HEK293T (cell line): ENCODE measurements at regions not wholly inside any gene's neighbourhood (a gene's known extent, or its start where the extent isn't known, plus 50 kb on each side); places are given as distances from the start of the nearest gene placed in this dataset.
"Not testable (repeated sequence)": the region's sequence is repeated elsewhere in the genome, so short reads cannot be mapped to it uniquely, and the experiment has no call there.

Source experiments
- CTCF ChIA-PET: fragments of 350-600 bp; formaldehyde crosslinking; extraction: SDS; loops from one replicate; lab custom pipeline; 2021; ENCODE audit warnings: antibody characterized with exemption, inconsistent platforms; lab: Yijun Ruan, JAX
- POLR2A ChIA-PET: fragments of 350-600 bp; formaldehyde crosslinking; extraction: SDS; loops from one replicate; lab custom pipeline; 2020; ENCODE audit warnings: antibody characterized with exemption, inconsistent platforms; lab: Yijun Ruan, JAX
- DNase-seq: peaks from one replicate; pipeline ENCODE4 v3.0.0; 2012; ENCODE audit warnings: mixed read lengths; ENCODE audit errors: extremely low spot score
- ARNT ChIP-seq: fragments of 450-650 bp; IDR thresholded peaks from 2 replicates; pipeline ENCODE4 v1.6.1; 2017; ENCODE audit warnings: mild to moderate bottlenecking
- BHLHE40 ChIP-seq: fragments of 450-650 bp; IDR thresholded peaks from 2 replicates; pipeline ENCODE4 v1.6.1; 2016; ENCODE audit warnings: mild to moderate bottlenecking, moderate library complexity, borderline replicate concordance
- CTBP1 ChIP-seq: fragments of 450-650 bp; IDR thresholded peaks from 2 replicates; pipeline ENCODE4 v1.6.1; 2016; ENCODE audit warnings: borderline replicate concordance
- ELF4 ChIP-seq: fragments of 450-650 bp; IDR thresholded peaks from 2 replicates; pipeline ENCODE4 v1.6.1; 2017; ENCODE audit warnings: antibody characterized with exemption
- FOXA1 ChIP-seq: fragments of 450-650 bp; IDR thresholded peaks from 2 replicates; pipeline ENCODE4 v1.6.1; 2016; ENCODE audit warnings: mild to moderate bottlenecking
- FOXK2 ChIP-seq: fragments of 450-650 bp; IDR thresholded peaks from 2 replicates; pipeline ENCODE4 v1.6.1; 2016; ENCODE audit warnings: mild to moderate bottlenecking
- FOXM1 ChIP-seq: fragments of 450-650 bp; IDR thresholded peaks from 2 replicates; pipeline ENCODE4 v1.6.1; 2017; ENCODE audit warnings: mild to moderate bottlenecking, borderline replicate concordance
- HDGF ChIP-seq: fragments of 450-650 bp; IDR thresholded peaks from 2 replicates; pipeline ENCODE4 v1.6.1; 2017; ENCODE audit warnings: antibody characterized with exemption, borderline replicate concordance
- L3MBTL2 ChIP-seq: fragments of 450-650 bp; conservative IDR thresholded peaks from 2 replicates; pipeline ENCODE4 v1.6.1; 2016; ENCODE audit warnings: mild to moderate bottlenecking
- LEF1 ChIP-seq: fragments of 450-650 bp; IDR thresholded peaks from 2 replicates; pipeline ENCODE4 v1.6.1; 2017; ENCODE audit warnings: mild to moderate bottlenecking, borderline replicate concordance
- NFRKB ChIP-seq: fragments of 450-650 bp; IDR thresholded peaks from 2 replicates; pipeline ENCODE4 v1.6.1; 2016; ENCODE audit warnings: mild to moderate bottlenecking, moderate library complexity
- SP1 ChIP-seq: fragments of 450-650 bp; IDR thresholded peaks from 2 replicates; pipeline ENCODE4 v1.6.1; 2017
- SUZ12 ChIP-seq: fragments of 450-650 bp; IDR thresholded peaks from 2 replicates; pipeline ENCODE4 v1.6.1; 2016; ENCODE audit warnings: mild to moderate bottlenecking
- TARDBP ChIP-seq: fragments of 450-650 bp; IDR thresholded peaks from 2 replicates; pipeline ENCODE4 v1.6.1; 2016
- ZNF384 ChIP-seq: fragments of 450-650 bp; IDR thresholded peaks from 2 replicates; pipeline ENCODE4 v1.6.1; 2016
- TF ChIP-seq, protein P1 (sequence below): fragments of 450-650 bp; IDR thresholded peaks from 2 replicates; pipeline ENCODE4 v1.6.1; 2016

DNA sequence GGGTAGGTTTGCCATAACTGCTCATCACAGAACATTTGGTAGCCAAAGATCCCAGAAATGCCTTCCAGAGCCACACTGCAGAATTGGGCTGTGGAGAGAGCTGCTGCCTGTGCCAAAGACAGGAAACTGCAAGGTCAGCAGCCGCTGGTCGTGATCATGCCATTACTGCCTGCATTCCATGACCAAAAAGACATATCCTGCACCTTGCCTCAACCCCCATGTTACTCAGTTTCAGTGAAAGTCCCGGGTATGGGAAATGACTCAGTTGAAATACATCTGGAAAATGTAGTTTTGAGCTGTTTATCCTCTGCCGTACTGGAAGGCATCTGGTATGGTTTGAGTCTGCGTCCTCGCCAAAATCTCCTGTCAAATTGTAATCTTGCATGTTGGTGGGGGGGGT, 161.7 kb downstream of the FCRL5 start:
- ChIA-PET CTCF (interaction anchor here (0.6 kb wide), 1 partner anchor 456 kb away, joined by 6 read pairs; no protein-coding TSS in a partner anchor), POLR2A (no interaction called here)
- DNase-seq: no peak
- no peak for TF ChIP-seq ARNT
- no peak for TF ChIP-seq BHLHE40

DNA sequence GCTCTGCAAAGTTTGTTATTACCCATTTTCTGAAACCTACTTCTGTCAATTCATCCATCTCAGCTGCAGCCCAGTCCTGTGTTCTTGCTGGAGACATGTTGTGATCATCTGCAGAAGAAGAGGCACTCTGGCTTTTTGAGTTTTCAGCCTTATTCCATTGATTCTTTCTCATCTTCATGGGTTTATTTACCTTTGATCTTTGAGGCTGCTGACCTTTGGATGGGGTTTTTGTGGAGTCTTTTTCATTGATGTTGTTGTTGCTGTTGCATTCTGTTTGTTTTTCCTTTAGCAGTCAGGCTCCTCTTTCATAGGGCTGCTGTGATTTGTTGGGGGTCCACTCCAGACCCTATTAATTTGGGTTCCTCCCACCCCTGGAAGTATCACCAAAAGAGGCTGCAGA, 164.3 kb downstream of the FCRL5 start:
- DNase-seq: no peak
- ChIA-PET POLR2A (no interaction called here), CTCF (no interaction called here)
- TF ChIP-seq HDGF (no peak), ARNT (no peak)

DNA sequence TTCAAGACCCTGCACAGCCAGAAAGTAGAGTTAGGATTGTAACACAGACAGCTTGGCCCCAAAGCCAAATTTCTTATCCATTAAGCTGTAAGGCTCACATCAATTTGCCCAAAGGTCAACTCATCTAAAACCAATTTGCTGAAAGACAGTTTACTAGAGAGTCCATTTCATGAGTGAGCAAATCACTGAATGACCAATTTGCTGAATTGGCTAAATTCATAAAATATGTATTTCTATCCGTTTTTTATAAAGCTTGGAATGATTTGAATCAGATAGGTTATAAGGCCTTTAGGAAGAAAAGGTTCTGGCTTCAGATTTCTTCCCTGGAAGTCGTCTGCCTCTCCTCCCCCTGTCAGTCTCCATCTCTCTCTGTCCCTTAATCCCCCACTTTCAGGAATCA, 168.1 kb downstream of the FCRL5 start:
- no peak for TF ChIP-seq TARDBP
- no peak for TF ChIP-seq ARNT
- TF ChIP-seq, protein P1, sequence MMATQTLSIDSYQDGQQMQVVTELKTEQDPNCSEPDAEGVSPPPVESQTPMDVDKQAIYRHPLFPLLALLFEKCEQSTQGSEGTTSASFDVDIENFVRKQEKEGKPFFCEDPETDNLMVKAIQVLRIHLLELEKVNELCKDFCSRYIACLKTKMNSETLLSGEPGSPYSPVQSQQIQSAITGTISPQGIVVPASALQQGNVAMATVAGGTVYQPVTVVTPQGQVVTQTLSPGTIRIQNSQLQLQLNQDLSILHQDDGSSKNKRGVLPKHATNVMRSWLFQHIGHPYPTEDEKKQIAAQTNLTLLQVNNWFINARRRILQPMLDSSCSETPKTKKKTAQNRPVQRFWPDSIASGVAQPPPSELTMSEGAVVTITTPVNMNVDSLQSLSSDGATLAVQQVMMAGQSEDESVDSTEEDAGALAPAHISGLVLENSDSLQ: no peak
- no peak for TF ChIP-seq FOXK2
- no peak for TF ChIP-seq FOXM1
- no peak for TF ChIP-seq CTBP1
- TF ChIP-seq ZNF384: no peak
- TF ChIP-seq HDGF: no peak
- no peak for TF ChIP-seq FOXA1
- no peak for TF ChIP-seq SP1
- no peak for TF ChIP-seq NFRKB
- no peak for TF ChIP-seq LEF1
- TF ChIP-seq SUZ12: no peak
- no peak for TF ChIP-seq L3MBTL2
- no peak for TF ChIP-seq BHLHE40
- TF ChIP-seq ELF4: no peak
- DNase-seq: no peak
- ChIA-PET CTCF (no interaction called here), POLR2A (no interaction called here)

DNA sequence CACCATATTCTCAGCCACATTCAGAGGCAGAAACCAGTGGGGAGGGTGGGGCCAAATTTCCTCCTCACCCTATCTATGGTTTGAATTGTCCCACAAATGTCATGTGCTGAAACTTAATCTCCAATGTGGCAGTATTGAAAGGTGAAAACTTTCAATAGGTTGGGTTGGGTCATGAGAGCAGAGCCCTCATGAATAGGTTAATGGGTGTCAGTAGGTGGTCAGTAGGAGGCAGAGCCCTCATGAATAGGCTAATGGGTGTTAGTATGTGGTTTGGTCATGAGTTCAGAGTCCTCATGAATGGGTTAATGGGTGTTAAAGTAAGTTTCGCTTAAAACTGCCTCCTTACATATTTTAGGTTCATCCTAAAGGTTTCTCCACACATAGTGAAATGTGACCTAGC, 170.0 kb downstream of the FCRL5 start:
- ChIA-PET POLR2A (no interaction called here), CTCF (no interaction called here)
- no peak for DNase-seq
- TF ChIP-seq FOXA1 (no peak), ZNF384 (no peak), SUZ12 (no peak), LEF1 (no peak), ARNT (no peak)

DNA sequence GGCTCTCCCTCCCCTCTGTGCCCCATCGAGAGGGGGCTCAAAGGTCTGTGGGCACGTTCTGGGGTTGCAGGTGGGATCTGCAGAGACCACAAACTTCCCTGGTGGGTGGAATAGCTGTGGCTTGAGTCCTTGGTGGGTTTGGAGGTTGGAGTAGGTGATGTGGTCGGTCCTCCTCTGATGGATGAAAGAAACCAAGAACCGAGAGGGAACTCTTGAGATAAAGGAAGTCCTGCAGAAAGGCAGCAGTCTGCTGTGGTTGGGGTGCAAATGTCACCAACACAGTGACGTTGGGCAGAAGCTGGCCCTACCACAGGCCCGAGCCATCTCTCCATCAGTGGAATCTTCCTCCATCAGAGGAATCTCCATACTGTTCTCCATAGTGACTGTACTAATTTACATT, 171.8 kb downstream of the FCRL5 start:
- CTCF ChIA-PET: interaction anchor here (1.2 kb wide), 2 partner anchors 116 to 125 kb away, joined by 3 to 4 read pairs; no protein-coding TSS in a partner anchor
- DNase-seq: no peak
- POLR2A ChIA-PET: no interaction called here
- TF ChIP-seq ELF4 (no peak), SUZ12 (no peak), SP1 (no peak), TARDBP (no peak), ZNF384 (no peak), NFRKB (no peak), CTBP1 (no peak), ARNT (no peak), FOXA1 (no peak), FOXM1 (no peak), BHLHE40 (no peak), FOXK2 (no peak), HDGF (no peak), L3MBTL2 (no peak), LEF1 (no peak)
- TF ChIP-seq, protein P1: no peak

DNA sequence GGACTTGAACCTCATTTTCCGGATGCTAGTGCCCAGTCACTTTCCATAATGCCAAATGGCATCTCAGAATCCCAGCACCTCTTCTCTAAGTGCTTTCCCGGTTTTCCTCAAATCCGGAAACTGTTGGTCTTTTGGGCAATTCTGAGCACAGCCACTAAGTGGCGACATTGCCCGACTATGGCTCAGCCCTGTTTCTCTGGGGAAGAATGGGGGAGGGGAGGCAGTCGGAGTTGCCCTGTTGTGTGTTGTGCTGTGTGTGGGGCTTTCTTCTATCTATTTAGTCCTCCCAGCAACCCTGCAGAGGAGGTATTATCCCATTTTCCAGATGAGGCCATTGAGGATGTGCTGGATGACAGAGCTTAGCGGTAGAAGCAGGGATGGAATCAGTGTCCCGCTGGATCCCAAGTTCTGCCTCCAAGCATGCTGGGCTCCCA, 175.0 kb downstream of the FCRL5 start:
- DNase-seq: peak; percentile 30
- CTCF ChIA-PET: interaction anchor here (1.0 to 1.2 kb wide), 3 partner anchors 117 to 182 kb away, joined by 3 to 5 read pairs (median 4); no protein-coding TSS in a partner anchor
- POLR2A ChIA-PET: not testable (repeated sequence)

DNA sequence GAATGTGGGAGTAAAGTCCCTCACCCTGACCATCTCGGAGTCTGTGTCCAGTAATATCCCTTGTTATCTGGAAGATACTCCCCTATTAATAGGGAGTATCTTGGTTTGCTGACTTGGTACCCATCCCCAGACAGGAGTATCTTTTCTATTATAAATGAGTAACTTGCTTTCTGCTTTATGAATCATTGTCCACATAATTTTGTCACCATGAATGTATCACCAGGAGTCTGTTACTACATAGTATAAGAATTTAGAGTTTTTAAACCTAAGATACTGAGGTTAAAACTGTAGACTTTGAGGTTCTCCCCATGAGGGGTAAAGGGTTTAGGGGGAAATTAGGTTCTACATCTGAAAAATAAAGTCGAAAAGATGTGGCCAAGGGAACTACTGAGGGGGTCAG, 175.6 kb downstream of the FCRL5 start:
- POLR2A ChIA-PET: no interaction called here
- DNase-seq: no peak
- CTCF ChIA-PET: interaction anchor here (1.0 to 1.2 kb wide), 3 partner anchors 118 to 181 kb away, joined by 3 to 5 read pairs (median 4); no protein-coding TSS in a partner anchor
- TF ChIP-seq L3MBTL2 (no peak), FOXK2 (no peak), SUZ12 (no peak), HDGF (no peak), CTBP1 (no peak), LEF1 (no peak), SP1 (no peak), FOXM1 (no peak), ARNT (no peak), NFRKB (no peak)
- TF ChIP-seq, protein P1: no peak

DNA sequence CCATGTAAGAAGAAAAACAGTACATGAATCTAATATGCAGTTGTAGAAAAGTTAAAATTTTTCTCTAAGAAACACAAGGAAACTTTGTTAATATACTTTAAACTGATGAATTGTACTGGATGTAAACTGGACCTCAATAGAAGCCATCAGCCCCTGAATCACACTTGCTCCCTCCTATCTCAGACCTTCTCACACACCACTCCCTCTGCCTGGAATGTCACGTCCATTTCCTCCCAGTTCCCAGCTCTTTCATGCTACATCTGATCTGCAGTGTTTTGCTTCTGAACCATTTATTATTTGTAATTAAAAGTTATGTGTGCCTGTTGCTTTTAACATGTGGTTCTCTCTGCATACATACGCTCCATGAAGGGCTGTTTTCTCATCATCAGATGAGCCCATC, 180.0 kb downstream of the FCRL5 start:
- POLR2A ChIA-PET, DNase-seq: not testable (repeated sequence)
- CTCF ChIA-PET: interaction anchor here (0.8 kb wide), 1 partner anchor 120 kb away, joined by 3 read pairs; no protein-coding TSS in a partner anchor
